Stimulated activated naive B cell treated with anti-CD40 and anti-IgM and Interleukin-4, amounts not matched to agents 10 μg/mL and 1 μg/mL and 100 μg/mL, for 72 hours (primary cell): ENCODE measurements at regions not wholly inside any gene's neighbourhood (a gene's known extent, or its start where the extent isn't known, plus 50 kb on each side); places are given as distances from the start of the nearest gene placed in this dataset.
"Not testable (repeated sequence)": the region's sequence is repeated elsewhere in the genome, so short reads cannot be mapped to it uniquely, and the experiment has no call there.

Source experiments
- ATAC-seq, 2 donors: fragments of 150-1000 bp; cut with Tn5 transposase; replicated peaks; 2 replicates each; pipeline ENCODE4 v1.10.0; 2021; ENCODE audit warnings: moderate library complexity in 1 of 2
- DNase-seq: peaks from one replicate; pipeline ENCODE4 v3.0.0; 2021
- H3K27ac Mint-ChIP-seq: one replicate; pipeline ENCODE4 v1.8.0; 2022; ENCODE audit warnings: mild to moderate bottlenecking, mixed read lengths
- H3K27me3 Mint-ChIP-seq, 2 donors: one replicate each; pipeline ENCODE4 v1.8.0; 2022; ENCODE audit warnings: mixed read lengths in 2 of 2
- H3K36me3 Mint-ChIP-seq, 2 donors: one replicate each; pipeline ENCODE4 v1.8.0; 2022; ENCODE audit warnings: mixed read lengths in 2 of 2, mild to moderate bottlenecking in 1 of 2
- H3K4me1 Mint-ChIP-seq, 2 donors: one replicate each; pipeline ENCODE4 v1.8.0; 2022; ENCODE audit warnings: mixed read lengths in 2 of 2, mild to moderate bottlenecking in 1 of 2
- H3K4me3 Mint-ChIP-seq, 2 donors: one replicate each; pipeline ENCODE4 v1.8.0; 2022; ENCODE audit warnings: mild to moderate bottlenecking in 2 of 2, mixed read lengths in 2 of 2, moderate library complexity in 1 of 2
- H3K9me3 Mint-ChIP-seq, 2 donors: one replicate each; pipeline ENCODE4 v1.8.0; 2022; ENCODE audit warnings: mixed read lengths in 2 of 2, mild to moderate bottlenecking in 1 of 2

DNA sequence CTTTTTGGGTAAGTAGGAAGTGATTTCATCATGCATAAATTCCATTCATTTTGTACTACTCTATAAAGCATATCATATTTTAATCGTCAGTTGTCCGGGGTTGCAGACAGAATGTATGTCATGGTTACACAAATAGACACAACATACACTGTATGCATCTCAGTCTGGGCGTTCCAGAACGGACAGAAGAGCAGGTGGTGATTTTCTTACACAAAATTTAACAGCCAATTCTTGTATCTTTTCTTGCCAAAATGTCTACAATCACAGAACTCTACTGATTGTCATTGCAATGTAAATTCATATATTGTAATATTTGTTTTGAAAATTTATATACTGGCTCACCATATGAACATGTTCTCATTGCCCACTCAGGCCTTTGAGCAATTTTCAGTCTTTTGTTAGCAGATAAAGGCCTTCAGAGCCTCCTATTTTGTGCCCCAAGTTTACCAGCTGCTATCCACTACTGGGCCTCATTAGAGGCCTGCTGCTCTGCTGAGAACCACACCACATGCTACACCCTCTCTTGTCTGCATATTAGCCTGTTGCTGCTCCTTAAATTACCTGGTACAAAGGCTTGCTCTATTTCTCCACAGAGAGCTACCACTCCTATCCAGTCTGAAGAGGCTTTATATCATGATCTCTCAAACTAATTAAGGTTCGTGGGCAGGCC is 61.5 kb downstream of the PRDM13 start:
- H3K27me3 Mint-ChIP-seq, result peaks cover 8 to 10% of the 10 kb centered on the region in 2 donors
- H3K4me3 Mint-ChIP-seq, result no peak overlapping the region
- no peaks in the 10 kb centered on the region for H3K36me3 Mint-ChIP-seq
- no peaks in the 10 kb centered on the region for H3K4me1 Mint-ChIP-seq
- no peak for DNase-seq
- no peaks in the 10 kb centered on the region for H3K9me3 Mint-ChIP-seq
- H3K27ac Mint-ChIP-seq, result no peak overlapping the region
- no peak for ATAC-seq

DNA sequence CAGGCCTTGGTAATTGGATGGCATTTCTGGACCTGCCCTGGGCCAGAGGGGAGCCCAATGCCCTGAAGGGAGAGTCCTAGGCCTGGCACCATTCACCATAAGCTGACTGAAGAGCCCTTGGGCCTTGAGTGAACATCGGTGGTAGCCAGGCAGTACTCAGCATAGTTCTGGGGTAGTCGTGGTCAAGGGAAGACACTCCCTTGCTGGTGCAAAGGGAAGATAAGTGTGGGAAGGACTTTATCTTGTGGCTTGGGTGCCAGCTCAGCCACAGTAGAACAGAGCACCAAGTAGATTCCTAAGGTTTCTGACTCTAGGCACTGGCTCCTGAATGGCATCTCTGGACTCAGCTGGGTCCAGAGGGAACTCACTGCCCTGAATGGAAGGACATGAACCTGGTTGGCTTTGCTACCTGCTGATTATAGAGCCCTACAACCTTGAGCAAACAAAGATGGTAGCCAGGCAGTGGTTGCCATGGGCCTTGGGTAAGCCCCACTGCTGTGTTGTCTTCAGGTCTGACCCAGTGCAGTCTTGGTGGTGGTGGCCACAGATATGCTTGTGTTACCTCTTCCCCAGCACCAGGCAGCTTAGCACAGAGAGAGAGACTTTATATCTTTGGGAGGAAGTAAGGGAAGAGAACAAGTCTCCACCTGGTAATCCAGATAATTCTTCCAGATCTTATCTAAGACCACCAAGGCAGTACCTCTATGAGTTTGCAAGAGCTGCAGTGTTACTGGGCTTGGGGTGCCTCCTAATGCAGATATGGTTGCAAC is 83.5 kb downstream of the PRDM13 start:
- Mint-ChIP-seq H3K9me3 (peaks cover 0 to 4% of the 10 kb centered on the region in 2 donors), H3K4me1 (no peaks in the 10 kb centered on the region), H3K4me3 (no peak overlapping the region), H3K27me3 (peaks cover 0 to 3% of the 10 kb centered on the region in 2 donors), H3K36me3 (no peaks in the 10 kb centered on the region), H3K27ac (no peak overlapping the region)
- DNase-seq (no peak), ATAC-seq (no peak)

DNA sequence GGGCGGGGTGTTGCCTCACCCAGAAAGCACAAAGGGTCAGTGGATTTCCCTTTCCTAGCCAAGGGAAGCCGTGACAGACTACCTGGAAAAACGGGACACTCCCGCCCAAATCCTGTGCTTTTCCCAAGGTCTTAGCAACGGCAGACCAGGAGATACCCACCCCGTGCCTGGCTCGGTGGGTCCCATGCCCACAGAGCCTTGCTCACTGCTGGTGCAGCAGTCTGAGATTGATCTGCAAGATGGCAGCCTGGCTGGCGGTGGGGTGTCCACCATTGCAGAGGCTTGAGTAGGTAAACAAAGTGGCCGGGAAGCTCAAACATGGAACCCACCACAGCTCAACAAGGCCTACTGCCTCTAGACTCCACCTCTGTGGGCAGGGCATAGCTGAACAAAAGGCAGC is 95.7 kb downstream of the PRDM13 start:
- not testable (repeated sequence) for H3K9me3 Mint-ChIP-seq, ATAC-seq, H3K4me3 Mint-ChIP-seq, H3K36me3 Mint-ChIP-seq, H3K4me1 Mint-ChIP-seq, H3K27ac Mint-ChIP-seq, DNase-seq
- H3K27me3 Mint-ChIP-seq, result peaks cover 16 to 27% of the 10 kb centered on the region in 2 donors

DNA sequence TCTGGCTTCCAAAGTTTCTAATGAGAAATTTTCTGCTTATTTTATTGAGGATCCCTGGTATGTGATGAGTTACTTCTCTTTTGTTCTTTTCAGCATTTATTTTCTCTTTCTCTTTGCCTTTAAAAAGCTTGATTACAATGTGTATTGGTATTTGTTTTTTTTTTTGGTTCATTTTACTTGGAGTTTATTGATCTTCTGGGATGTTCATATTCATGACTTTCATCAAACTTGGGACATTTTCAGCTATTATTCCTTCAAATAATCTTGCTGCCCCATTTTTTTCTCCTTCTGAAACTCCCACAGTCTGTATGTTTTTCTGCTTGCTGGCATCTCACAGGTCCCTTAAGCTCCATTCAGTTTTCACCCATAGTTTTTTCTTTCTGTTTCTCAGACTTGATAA is 102.4 kb downstream of the PRDM13 start:
- DNase-seq (no peak), ATAC-seq (no peak)
- Mint-ChIP-seq H3K27me3 (peaks cover 8 to 11% of the 10 kb centered on the region in 2 donors), H3K4me1 (no peaks in the 10 kb centered on the region), H3K27ac (no peak overlapping the region), H3K4me3 (no peak overlapping the region), H3K36me3 (no peaks in the 10 kb centered on the region), H3K9me3 (peaks cover 0 to 2% of the 10 kb centered on the region in 2 donors)

DNA sequence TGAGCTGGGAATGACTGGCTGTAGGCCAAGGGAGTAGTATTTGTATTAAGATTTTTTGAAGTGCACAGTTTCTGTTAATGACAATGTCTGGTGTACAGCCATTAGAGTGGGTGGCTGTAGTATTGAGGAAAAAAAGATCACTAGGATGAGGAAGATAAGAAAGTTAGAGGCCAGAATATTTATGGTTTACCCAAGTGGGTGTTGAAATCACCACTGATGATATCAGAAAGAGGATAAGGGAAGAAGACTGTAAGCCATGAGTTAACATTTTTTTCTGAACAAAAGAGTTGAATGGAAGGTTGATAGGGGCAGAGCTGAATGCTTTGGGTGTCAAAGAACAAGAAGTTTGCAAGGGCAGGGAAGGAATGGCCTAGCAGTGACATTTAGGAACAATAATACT is 104.7 kb downstream of the PRDM13 start:
- ATAC-seq (no peak), DNase-seq (no peak)
- no peak overlapping the region for H3K4me3 Mint-ChIP-seq
- H3K9me3 Mint-ChIP-seq, result peaks cover 1 to 2% of the 10 kb centered on the region in 2 donors
- no peaks in the 10 kb centered on the region for H3K4me1 Mint-ChIP-seq
- no peaks in the 10 kb centered on the region for H3K36me3 Mint-ChIP-seq
- H3K27ac Mint-ChIP-seq, result no peak overlapping the region
- peaks cover 11 to 14% of the 10 kb centered on the region in 2 donors for H3K27me3 Mint-ChIP-seq

DNA sequence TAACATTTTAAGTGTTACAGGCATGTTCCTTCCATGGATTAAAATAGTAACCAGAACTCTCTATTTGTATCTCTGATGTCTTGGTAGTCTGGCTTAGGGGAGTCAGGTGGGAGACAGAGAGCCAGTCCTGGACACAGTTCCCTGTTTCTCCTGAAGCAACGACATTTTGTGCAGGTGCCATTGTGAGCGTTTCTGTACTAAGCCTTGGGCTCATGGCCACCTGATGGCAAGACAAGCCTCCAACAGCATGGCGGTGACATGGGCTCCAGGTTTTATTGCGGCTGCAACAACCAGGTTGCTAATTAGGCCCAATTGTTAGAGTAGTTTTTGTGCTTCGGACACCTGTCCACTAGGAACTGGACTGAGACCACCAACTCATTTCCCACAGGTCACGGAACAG is 105.3 kb downstream of the PRDM13 start:
- Mint-ChIP-seq H3K36me3 (no peaks in the 10 kb centered on the region), H3K9me3 (peaks cover 5 to 7% of the 10 kb centered on the region in 2 donors), H3K4me1 (no peaks in the 10 kb centered on the region), H3K4me3 (no peak overlapping the region), H3K27me3 (peaks cover 16 to 20% of the 10 kb centered on the region in 2 donors), H3K27ac (no peak overlapping the region)
- no peak for DNase-seq
- ATAC-seq, result no peak

DNA sequence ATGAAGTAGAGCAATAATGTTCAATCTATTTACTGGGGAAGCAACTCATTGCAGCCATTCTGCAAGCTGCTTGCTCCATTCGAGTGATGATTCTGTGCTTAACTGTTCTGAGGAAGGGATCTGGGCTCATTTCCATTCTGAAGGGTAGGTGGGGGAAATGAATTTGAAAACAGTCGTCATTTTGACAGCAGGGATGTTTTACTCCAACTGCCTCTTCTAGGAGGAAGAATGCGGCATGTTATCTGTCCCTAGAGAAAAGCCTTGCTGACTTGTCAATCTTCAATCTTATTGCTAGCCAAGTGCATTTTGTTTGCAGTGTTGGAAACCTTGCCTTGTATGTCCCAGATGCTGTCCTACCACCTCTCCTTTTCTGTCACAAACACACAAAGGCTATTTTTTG is 105.9 kb downstream of the PRDM13 start:
- peaks cover 5 to 7% of the 10 kb centered on the region in 2 donors for H3K9me3 Mint-ChIP-seq
- peaks cover 16 to 21% of the 10 kb centered on the region in 2 donors for H3K27me3 Mint-ChIP-seq

DNA sequence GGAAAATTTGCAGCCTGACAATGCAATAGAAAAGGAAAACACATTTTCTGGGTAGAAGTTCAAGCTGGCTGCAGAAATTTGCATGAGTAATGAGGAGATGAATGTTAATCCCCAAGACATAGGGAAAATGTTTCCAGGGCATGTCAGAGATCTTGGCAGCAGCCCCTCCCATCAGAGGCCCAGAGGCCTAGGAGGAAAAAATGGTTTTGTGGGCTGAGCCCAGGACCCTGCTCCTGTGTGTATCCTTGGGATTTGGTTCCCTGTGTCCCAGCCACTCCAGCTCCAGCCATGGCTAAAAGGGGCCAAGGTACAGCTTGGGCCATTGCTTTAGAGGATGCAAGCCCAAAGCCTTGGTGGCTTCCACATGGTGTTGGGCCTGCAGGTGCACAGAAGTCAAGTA is 115.4 kb downstream of the PRDM13 start:
- H3K4me1 Mint-ChIP-seq, H3K27ac Mint-ChIP-seq, ATAC-seq, H3K36me3 Mint-ChIP-seq, DNase-seq, H3K4me3 Mint-ChIP-seq: not testable (repeated sequence)
- peaks cover 13 to 22% of the 10 kb centered on the region in 2 donors for H3K27me3 Mint-ChIP-seq
- H3K9me3 Mint-ChIP-seq, result peaks cover 9 to 10% of the 10 kb centered on the region in 2 donors

More for the DNA sequence above, 105.9 kb downstream of the PRDM13 start:
- ATAC-seq (no peak), DNase-seq (no peak)
- no peak overlapping the region for H3K4me3 Mint-ChIP-seq
- H3K27ac Mint-ChIP-seq, result no peak overlapping the region
- no peaks in the 10 kb centered on the region for H3K4me1 Mint-ChIP-seq
- H3K36me3 Mint-ChIP-seq, result no peaks in the 10 kb centered on the region

DNA sequence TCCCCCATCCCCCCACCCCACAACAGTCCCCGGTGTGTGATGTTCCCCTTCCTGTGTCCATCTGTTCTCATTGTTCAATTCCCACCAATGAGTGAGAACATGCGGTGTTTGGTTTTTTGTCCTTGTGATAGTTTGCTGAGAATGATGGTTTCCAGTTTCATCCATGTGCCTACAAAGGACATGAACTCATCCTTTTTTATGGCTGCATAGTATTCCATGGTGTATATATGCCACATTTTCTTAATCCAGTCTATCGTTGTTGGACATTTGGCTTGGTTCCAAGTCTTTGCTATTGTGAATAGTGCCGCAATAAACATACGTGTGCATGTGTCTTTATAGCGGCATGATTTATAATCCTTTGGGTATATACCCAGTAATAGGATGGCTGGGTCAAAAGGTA is 123.6 kb downstream of the PRDM13 start:
- H3K27me3 Mint-ChIP-seq, result peaks cover 12 to 32% of the 10 kb centered on the region in 2 donors
- H3K9me3 Mint-ChIP-seq, H3K27ac Mint-ChIP-seq, DNase-seq, H3K4me3 Mint-ChIP-seq, H3K36me3 Mint-ChIP-seq, H3K4me1 Mint-ChIP-seq, ATAC-seq: not testable (repeated sequence)

DNA sequence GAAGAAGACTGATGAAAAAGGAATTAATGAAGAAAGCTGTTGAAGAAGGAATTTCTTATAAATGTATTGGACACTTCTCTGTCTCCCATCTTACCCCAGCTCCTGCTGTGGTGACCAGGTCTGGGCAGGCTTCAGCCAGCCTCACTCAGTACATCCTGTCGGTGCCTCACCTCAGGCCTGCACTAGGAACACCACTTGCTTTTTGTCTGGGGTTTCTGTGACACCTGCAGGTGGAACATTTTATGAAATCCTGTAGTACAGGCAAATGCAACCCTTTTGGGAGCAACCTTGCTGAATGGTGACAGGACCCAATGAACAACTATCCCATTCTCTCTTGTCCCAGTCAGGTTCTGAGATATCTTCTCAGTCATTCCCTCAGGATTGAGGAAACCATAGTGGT is 129.7 kb downstream of the PRDM13 start:
- ATAC-seq, result no peak
- H3K4me3 Mint-ChIP-seq, result no peak overlapping the region
- no peak for DNase-seq
- no peaks in the 10 kb centered on the region for H3K4me1 Mint-ChIP-seq
- H3K9me3 Mint-ChIP-seq, result peaks cover 0 to 2% of the 10 kb centered on the region in 2 donors
- H3K27ac Mint-ChIP-seq, result no peak overlapping the region
- H3K27me3 Mint-ChIP-seq, result peaks cover 21 to 36% of the 10 kb centered on the region in 2 donors
- H3K36me3 Mint-ChIP-seq, result no peaks in the 10 kb centered on the region

DNA sequence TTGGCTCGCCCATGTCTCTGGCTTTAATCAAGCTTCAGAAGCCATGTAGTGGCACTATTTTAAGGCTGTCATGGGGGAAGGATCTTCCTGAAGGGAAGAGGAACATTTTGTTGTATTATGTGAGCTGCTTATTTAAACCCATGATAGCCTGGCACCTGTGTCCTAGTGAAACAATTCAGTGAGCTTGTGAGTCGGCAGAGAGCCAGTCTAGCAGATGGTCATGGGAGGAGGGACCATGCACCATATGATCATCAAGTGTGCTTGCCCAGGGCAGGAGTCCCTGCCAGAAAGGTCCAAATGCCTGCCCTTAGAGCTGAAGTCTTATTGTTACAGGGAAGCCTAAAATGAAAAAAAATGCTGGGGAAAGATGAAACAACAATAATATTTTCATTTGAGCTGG is 132.9 kb downstream of the PRDM13 start:
- no peak for ATAC-seq
- no peak for DNase-seq
- Mint-ChIP-seq H3K4me3 (no peak overlapping the region), H3K36me3 (no peaks in the 10 kb centered on the region), H3K27me3 (peaks cover 33 to 46% of the 10 kb centered on the region in 2 donors), H3K9me3 (no peaks in the 10 kb centered on the region), H3K27ac (no peak overlapping the region), H3K4me1 (no peaks in the 10 kb centered on the region)

DNA sequence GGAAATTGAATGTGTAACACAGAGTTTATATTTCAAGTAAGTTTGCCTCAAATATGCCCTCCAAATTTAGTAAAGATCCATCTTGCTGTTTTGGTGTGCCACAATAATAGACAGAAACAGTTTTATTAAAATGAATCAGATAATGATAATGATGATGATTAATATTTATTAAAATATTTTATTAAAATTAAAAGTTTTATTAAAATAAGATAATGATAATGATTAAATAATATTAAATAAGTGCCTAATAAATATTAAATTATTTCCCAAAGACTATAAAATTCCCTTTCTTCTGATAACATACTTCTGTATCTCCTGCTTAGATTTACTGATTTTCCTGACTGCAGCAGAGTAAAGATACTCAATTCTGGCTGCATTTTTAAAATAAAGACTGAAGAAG is 134.5 kb downstream of the PRDM13 start:
- Mint-ChIP-seq H3K27me3 (peaks cover 38 to 53% of the 10 kb centered on the region in 2 donors), H3K27ac (no peak overlapping the region), H3K4me3 (no peak overlapping the region), H3K36me3 (no peaks in the 10 kb centered on the region), H3K4me1 (no peaks in the 10 kb centered on the region), H3K9me3 (no peaks in the 10 kb centered on the region)
- no peak for ATAC-seq
- DNase-seq, result no peak

DNA sequence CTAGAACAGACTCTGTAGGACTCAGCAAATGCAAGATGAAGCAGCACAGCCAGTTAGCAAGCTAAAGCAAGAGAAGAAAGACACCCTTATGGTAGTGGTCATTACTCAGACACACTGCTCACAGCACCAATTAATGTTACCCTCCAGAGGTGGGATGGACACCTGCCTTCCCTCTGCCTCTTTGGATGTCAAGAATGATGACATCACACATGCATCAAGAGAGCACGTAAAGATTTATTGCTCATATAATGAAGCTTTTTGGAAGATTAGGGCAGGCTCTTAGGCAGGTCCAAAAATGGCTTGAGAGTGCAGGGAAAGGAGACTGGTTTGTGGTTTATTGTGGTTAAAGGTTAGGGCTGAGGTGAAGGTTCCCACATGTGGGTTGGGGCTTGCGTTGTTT is 137.0 kb downstream of the PRDM13 start:
- Mint-ChIP-seq H3K4me3 (no peak overlapping the region), H3K27me3 (peaks cover 37 to 52% of the 10 kb centered on the region in 2 donors), H3K4me1 (no peaks in the 10 kb centered on the region), H3K9me3 (no peaks in the 10 kb centered on the region), H3K36me3 (no peaks in the 10 kb centered on the region), H3K27ac (no peak overlapping the region)
- no peak for ATAC-seq
- DNase-seq, result no peak

DNA sequence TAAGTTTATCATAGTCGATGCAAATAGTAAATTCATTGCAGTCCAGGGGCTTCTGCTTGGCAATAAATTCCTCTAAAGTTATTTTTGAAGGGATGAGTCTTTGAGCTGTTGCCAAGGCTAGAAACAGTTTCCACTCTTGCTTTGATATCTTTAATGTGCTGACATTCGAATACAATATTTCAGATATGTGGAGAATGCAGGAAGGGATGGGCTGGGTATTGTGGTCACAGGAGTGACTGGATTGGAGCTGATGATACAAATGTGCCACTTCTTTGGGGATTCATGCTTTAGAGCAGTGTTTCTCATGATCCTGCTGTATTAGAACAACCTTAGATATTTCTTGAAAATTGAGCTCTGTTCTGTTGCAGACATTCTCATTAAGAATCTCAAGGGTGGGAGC is 139.0 kb downstream of the PRDM13 start:
- no peak overlapping the region for H3K27ac Mint-ChIP-seq
- DNase-seq (no peak), ATAC-seq (no peak)
- H3K9me3 Mint-ChIP-seq, result no peaks in the 10 kb centered on the region
- peaks cover 27 to 39% of the 10 kb centered on the region in 2 donors for H3K27me3 Mint-ChIP-seq
- no peak overlapping the region for H3K4me3 Mint-ChIP-seq
- no peaks in the 10 kb centered on the region for H3K4me1 Mint-ChIP-seq
- no peaks in the 10 kb centered on the region for H3K36me3 Mint-ChIP-seq

DNA sequence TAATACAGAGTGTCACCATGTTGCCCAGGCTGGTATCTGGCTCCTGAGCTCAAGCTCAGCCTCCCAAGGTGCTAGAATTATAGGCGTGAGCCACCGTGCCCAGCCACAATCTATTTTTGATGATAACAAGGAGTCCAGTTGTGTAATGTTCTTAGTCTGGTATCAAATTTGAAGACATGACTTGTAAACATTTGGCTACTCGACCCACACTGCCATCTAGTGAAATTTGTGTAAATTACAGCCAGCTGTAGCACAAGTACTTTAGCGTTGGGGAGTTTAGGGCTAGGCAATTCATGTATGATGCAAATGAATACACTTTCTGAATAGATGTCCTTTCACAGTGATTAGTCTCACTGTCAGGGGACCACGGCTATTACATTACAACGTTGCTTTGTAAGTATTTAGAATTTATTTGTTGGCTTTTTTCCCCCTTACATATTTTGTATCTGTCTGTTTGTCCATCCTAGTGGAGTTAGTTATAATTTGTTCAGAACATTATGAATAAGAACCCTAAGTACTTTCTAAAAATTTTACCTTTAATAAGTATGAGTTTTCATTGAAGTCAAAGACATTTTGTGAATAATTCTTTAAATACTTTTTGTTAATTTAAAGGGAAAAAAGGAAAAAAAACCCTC is 139.7 kb downstream of the PRDM13 start:
- DNase-seq, result peak; percentile 32
- Mint-ChIP-seq H3K27ac (no peak overlapping the region), H3K36me3 (no peaks in the 10 kb centered on the region), H3K4me3 (no peak overlapping the region), H3K9me3 (no peaks in the 10 kb centered on the region), H3K4me1 (no peaks in the 10 kb centered on the region), H3K27me3 (peaks cover 25 to 37% of the 10 kb centered on the region in 2 donors)
- peak; percentile 64 for ATAC-seq
